Ovary (tissue), 3 donors: ENCODE measurements at regions not wholly inside any gene's neighbourhood (a gene's known extent, or its start where the extent isn't known, plus 50 kb on each side); places are given as distances from the start of the nearest gene placed in this dataset.

Experiments
- CTCF ChIP-seq, 3 donors: fragments of 450-650 bp in 2 of 3; fragments of 200-600 bp in 1 of 3; IDR thresholded peaks; one replicate each; pipeline versions ENCODE4 v1.5.1 to v1.8.0; 2016 to 2022; ENCODE audit warnings: antibody characterized with exemption in 3 of 3, mild to moderate bottlenecking in 1 of 3
- EP300 ChIP-seq: sonication (generic); formaldehyde crosslinking; IDR thresholded peaks from one replicate; pipeline ENCODE4 v1.6.1; 2017; ENCODE audit warnings: antibody characterized with exemption
- POLR2A ChIP-seq: fragments of 450-650 bp; IDR thresholded peaks from one replicate; pipeline ENCODE4 v1.6.1; 2017; ENCODE audit warnings: antibody characterized with exemption, mild to moderate bottlenecking, moderate library complexity
- donor health status: DM: no; HTN: no; CAD: no.

GRCh38 chr16:73730481-73731090 is 566.0 kb upstream of the PSMD7 start:
- no peak for TF ChIP-seq CTCF (IDR thresholded peaks at IDR 0.05)
- no peak for TF ChIP-seq POLR2A
- TF ChIP-seq EP300: no peak
